GM12872 (cell line): ENCODE measurements at regions not wholly inside any gene's neighbourhood (a gene's known extent, or its start where the extent isn't known, plus 50 kb on each side); places are given as distances from the start of the nearest gene placed in this dataset.

Experiments used
- TF ChIP-seq, protein P1 (sequence below): IDR thresholded peaks from 3 replicates; pipeline ENCODE4 v1.5.1; 2011; ENCODE audit warnings: low read depth, mild to moderate bottlenecking, low read length, moderate library complexity; ENCODE audit not compliant: insufficient read depth

DNA sequence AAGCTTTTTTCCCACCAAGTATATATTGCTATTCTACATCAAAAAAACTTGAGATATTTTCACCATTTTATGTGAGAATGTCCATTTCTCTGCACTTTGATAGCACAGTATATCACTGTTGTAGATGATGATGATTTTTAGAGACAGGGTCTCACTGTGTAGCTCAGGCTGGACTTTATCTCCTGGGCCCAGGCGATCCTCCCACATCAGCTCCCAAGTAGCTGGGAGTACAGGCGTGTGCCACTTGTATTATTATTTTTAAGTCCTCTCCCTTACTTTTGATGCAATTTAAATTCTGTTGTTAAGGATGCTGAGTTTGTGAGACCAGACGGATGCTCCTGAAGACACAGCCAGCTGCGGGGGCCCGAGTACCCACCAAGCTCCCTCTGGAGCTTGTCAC is 326.8 kb downstream of the QKI start:
- TF ChIP-seq, protein P1, sequence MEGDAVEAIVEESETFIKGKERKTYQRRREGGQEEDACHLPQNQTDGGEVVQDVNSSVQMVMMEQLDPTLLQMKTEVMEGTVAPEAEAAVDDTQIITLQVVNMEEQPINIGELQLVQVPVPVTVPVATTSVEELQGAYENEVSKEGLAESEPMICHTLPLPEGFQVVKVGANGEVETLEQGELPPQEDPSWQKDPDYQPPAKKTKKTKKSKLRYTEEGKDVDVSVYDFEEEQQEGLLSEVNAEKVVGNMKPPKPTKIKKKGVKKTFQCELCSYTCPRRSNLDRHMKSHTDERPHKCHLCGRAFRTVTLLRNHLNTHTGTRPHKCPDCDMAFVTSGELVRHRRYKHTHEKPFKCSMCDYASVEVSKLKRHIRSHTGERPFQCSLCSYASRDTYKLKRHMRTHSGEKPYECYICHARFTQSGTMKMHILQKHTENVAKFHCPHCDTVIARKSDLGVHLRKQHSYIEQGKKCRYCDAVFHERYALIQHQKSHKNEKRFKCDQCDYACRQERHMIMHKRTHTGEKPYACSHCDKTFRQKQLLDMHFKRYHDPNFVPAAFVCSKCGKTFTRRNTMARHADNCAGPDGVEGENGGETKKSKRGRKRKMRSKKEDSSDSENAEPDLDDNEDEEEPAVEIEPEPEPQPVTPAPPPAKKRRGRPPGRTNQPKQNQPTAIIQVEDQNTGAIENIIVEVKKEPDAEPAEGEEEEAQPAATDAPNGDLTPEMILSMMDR = no peak

DNA sequence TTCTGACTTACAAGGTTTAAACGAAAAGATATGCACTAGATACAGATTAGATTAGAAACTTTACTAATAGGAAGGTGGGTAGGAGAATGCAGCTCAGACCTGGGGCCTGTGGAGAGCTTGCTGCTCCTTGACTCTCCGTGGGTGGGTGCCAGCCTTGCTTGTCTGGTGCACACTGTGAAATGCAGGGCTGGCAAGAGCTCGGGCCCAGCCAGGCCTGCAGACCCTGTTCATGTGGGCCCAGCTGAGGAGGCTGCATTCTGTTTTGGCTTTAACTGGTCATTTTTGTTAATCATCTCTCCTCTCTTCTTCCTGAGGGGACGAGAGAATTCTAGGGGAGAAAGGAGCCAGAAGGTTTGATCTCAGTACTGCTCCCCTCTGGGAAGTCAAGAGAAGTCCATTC is 325.4 kb downstream of the QKI start:
- TF ChIP-seq, protein P1 = no peak

DNA sequence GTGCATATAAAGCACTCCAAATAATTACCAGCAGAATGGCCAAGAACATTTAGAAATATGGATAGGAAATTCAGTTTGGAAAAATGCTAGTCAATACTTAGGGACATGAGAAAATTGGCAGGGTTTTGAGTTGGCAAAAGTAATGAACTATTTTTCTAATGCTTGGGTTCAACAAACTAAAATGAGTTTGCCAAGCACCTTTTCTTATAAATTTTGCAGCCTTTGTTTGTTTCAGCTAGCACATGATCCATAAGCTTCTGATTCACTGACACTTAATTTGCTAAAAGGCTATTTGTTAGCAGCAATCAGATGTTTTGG is 324.8 kb downstream of the QKI start:
- TF ChIP-seq, protein P1 = no peak

- TF ChIP-seq, protein P1 = no peak
Measured at GRCh38 chr6:163738725-163739407, 324.3 kb downstream of the QKI start.

DNA sequence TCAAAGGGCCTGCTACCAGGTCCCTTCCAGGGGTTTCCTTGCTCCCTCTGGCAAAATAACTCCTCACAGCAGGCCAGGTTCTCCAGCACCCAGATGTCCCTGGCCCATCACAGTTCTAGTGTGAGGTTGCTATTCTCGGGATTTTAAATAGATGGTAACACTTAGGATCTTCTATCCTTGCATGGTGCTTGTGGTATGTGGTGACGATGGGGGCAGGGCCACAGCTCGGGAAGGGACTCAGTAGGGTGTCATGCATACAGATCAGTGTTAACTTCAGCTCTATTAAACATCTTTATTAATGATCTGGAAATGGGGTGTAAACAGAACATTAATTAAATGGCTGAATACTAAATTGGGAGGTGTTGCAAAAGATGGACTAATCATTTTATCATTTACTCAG is 323.8 kb downstream of the QKI start:
- TF ChIP-seq, protein P1 = no peak

DNA sequence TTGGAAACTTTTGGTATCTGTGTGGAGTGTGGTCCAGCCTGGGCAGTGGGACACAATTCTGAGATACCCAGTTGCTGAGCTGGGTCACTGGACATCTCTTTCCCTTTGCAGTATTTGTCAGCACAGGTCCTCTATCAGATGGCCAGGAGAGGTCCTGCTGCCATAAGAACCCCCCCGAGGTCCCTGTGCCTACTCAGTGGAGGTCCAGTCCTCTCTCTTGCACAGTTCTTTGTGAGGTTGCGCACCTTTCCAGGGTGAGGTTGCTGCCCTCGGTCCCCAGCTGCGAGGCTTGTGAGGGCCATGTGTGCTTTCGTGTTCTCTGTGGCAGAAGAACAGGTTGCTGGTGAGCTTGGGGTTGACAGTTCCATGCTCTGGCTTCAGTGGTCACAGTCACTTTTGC is 320.6 kb downstream of the QKI start:
- TF ChIP-seq, protein P1 = no peak

DNA sequence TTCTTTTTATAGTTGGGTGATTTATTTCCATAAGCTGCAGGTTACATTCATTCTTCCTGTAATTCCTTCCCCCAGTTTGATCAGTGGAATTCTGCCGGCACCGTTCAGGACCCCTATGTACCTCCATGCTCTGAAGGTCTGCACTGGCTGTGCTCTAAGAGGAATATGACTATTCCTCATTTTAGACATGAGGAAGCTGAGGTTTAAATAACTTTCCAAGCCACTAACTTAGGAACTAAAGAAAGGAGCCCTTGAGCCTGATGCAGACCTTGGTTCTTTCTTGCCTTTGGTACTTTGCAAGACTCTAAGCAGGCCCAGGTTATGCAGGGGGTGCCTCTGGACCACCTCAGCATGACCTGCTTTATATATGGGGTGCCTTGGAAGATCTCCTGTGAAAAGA is 318.5 kb downstream of the QKI start:
- TF ChIP-seq, protein P1 = no peak

- TF ChIP-seq, protein P1 = no peak
Measured at GRCh38 chr6:163732479-163732878, 318.0 kb downstream of the QKI start.
